ENCODE measurements at regions not wholly inside any gene's neighbourhood (a gene's known extent, or its start where the extent isn't known, plus 50 kb on each side); places are given as distances from the start of the nearest gene placed in this dataset.

GRCh38 chr4:151882072-151882803 is 121.4 kb upstream of the GATB start:
- no peak for TF ChIP-seq CTCF (IDR thresholded peaks at IDR 0.05; ENCODE audit: unreplicated experiment)
- Mint-ChIP-seq H3K36me3 (ENCODE audit: insufficient read depth, unreplicated experiment) (no peaks in the 10 kb centered on the region), H3K27ac (ENCODE audit: low read depth, unreplicated experiment) (no peak overlapping the region), H3K9me3 (ENCODE audit: unreplicated experiment) (no peaks in the 10 kb centered on the region), H3K4me3 (ENCODE audit: unreplicated experiment) (no peak overlapping the region), H3K4me1 (ENCODE audit: insufficient read depth, unreplicated experiment) (no peaks in the 10 kb centered on the region), H3K27me3 (ENCODE audit: insufficient read depth, unreplicated experiment) (no peaks in the 10 kb centered on the region)
- CTCF ChIA-PET = interaction anchor here (0.7 kb wide), 1 partner anchor 430 kb away, joined by 5 read pairs; no protein-coding TSS in a partner anchor
- POLR2A ChIA-PET = no interaction called here
- no peak for DNase-seq (ENCODE audit: unreplicated experiment)
- intact Hi-C loops (cut with micrococcal nuclease) = no loop called here
- no TSS peak for BruUV-seq (replicated peaks)

- intact Hi-C loops (cut with micrococcal nuclease) = no loop called here
- no peaks in the 10 kb centered on the region for H3K4me1 Mint-ChIP-seq (ENCODE audit: insufficient read depth, unreplicated experiment)
- H3K9me3 Mint-ChIP-seq (ENCODE audit: unreplicated experiment) = no peaks in the 10 kb centered on the region
- ChIA-PET POLR2A (interaction anchor here (0.9 kb wide), 1 partner anchor 29 kb away, joined by 4 read pairs; no protein-coding TSS in a partner anchor), CTCF (interaction anchor here (0.6 kb wide), 1 partner anchor 15 kb away, joined by 3 read pairs; no protein-coding TSS in a partner anchor)
- H3K4me3 Mint-ChIP-seq (ENCODE audit: unreplicated experiment) = no peak overlapping the region
- BruUV-seq (replicated peaks) = no TSS peak
- no peak overlapping the region for H3K27ac Mint-ChIP-seq (ENCODE audit: low read depth, unreplicated experiment)
- no peak for TF ChIP-seq CTCF (IDR thresholded peaks at IDR 0.05; ENCODE audit: unreplicated experiment)
- no peaks in the 10 kb centered on the region for H3K36me3 Mint-ChIP-seq (ENCODE audit: insufficient read depth, unreplicated experiment)
- no peaks in the 10 kb centered on the region for H3K27me3 Mint-ChIP-seq (ENCODE audit: insufficient read depth, unreplicated experiment)
- DNase-seq (ENCODE audit: unreplicated experiment) = no peak
Measured at GRCh38 chr4:151879705-151880445, 119.1 kb upstream of the GATB start.

GRCh38 chr4:151876381-151876988 is 115.7 kb upstream of the GATB start:
- ChIA-PET CTCF (interaction anchor here (0.5 to 0.7 kb wide), 3 partner anchors 32 to 509 kb away, joined by 3 read pairs; no protein-coding TSS in a partner anchor), POLR2A (no interaction called here)
- BruUV-seq (replicated peaks) = no TSS peak
- Mint-ChIP-seq H3K4me1 (ENCODE audit: insufficient read depth, unreplicated experiment) (no peaks in the 10 kb centered on the region), H3K4me3 (ENCODE audit: unreplicated experiment) (no peak overlapping the region), H3K27me3 (ENCODE audit: insufficient read depth, unreplicated experiment) (no peaks in the 10 kb centered on the region), H3K9me3 (ENCODE audit: unreplicated experiment) (no peaks in the 10 kb centered on the region), H3K27ac (ENCODE audit: low read depth, unreplicated experiment) (no peak overlapping the region), H3K36me3 (ENCODE audit: insufficient read depth, unreplicated experiment) (no peaks in the 10 kb centered on the region)
- no peak for DNase-seq (ENCODE audit: unreplicated experiment)
- intact Hi-C loops (cut with micrococcal nuclease) = no loop called here
- TF ChIP-seq CTCF (IDR thresholded peaks at IDR 0.05; ENCODE audit: unreplicated experiment) = no peak

GRCh38 chr4:151874328-151874727 is 113.5 kb upstream of the GATB start:
- Mint-ChIP-seq H3K36me3 (ENCODE audit: insufficient read depth, unreplicated experiment) (no peaks in the 10 kb centered on the region), H3K4me1 (ENCODE audit: insufficient read depth, unreplicated experiment) (no peaks in the 10 kb centered on the region), H3K27ac (ENCODE audit: low read depth, unreplicated experiment) (no peak overlapping the region), H3K9me3 (ENCODE audit: unreplicated experiment) (no peaks in the 10 kb centered on the region), H3K4me3 (ENCODE audit: unreplicated experiment) (no peak overlapping the region), H3K27me3 (ENCODE audit: insufficient read depth, unreplicated experiment) (no peaks in the 10 kb centered on the region)
- no peak for TF ChIP-seq CTCF (IDR thresholded peaks at IDR 0.05; ENCODE audit: unreplicated experiment)
- CTCF ChIA-PET = no interaction called here
- BruUV-seq (replicated peaks) = no TSS peak
- no peak for DNase-seq (ENCODE audit: unreplicated experiment)
- intact Hi-C loops (cut with micrococcal nuclease) = no loop called here
- POLR2A ChIA-PET = no interaction called here

Measured in MCF 10A (cell line).